PC-3 (cell line): ENCODE measurements at regions not wholly inside any gene's neighbourhood (a gene's known extent, or its start where the extent isn't known, plus 50 kb on each side); places are given as distances from the start of the nearest gene placed in this dataset.

Experiments
- ATAC-seq: fragments of 200-7000 bp; cut with Tn5 transposase; 2 replicates; pipeline ENCODE4 v1.9.1; 2020; ENCODE audit warnings: mild to moderate bottlenecking, moderate library complexity
- BruUV-seq: library from RNA; stranded (reverse); fragments of 400-500 nt; replicated peaks from 2 replicates; lab custom pipeline; 2021; lab: Mats Ljungman, UMichigan
- CTCF ChIA-PET: fragments of 300-600 bp; sonication (Branson Sonifier 250); formaldehyde crosslinking; loops from one replicate; lab custom pipeline; 2022; ENCODE audit warnings: antibody characterized with exemption; lab: Charles Lee
- POLR2A ChIA-PET: fragments of 300-600 bp; sonication (Branson Sonifier 250); formaldehyde crosslinking; loops from one replicate; lab custom pipeline; 2022; ENCODE audit warnings: antibody characterized with exemption; ENCODE audit not compliant: unreplicated experiment; lab: Charles Lee
- DNase-seq: peaks from one replicate; pipeline ENCODE4 v3.0.0-alpha.2; 2015
- H2AFZ ChIP-seq: fragments of 300-600 bp; sonication (generic); 2 replicates; pipeline ENCODE4 v1.6.0; 2016; ENCODE audit warnings: antibody characterized with exemption, low read length
- H3F3A ChIP-seq: fragments of 300-600 bp; sonication (generic); one replicate; pipeline ENCODE4 v1.6.0; 2017; ENCODE audit warnings: antibody characterized with exemption, low read length, control low read depth, mild to moderate bottlenecking; ENCODE audit not compliant: unreplicated experiment
- H3K27ac ChIP-seq: fragments of 300-600 bp; sonication (generic); 2 replicates; pipeline ENCODE4 v1.5.1; 2016; ENCODE audit warnings: mild to moderate bottlenecking, low read length
- H3K27me3 ChIP-seq: fragments of 300-600 bp; sonication (generic); 2 replicates; pipeline ENCODE4 v1.6.1; 2016; ENCODE audit warnings: low read length, mixed read lengths
- H3K36me3 ChIP-seq: fragments of 300-600 bp; sonication (generic); 2 replicates; pipeline ENCODE4 v1.6.1; 2016; ENCODE audit warnings: low read depth, mixed run types, low read length, mixed read lengths
- H3K4me1 ChIP-seq: fragments of 300-600 bp; sonication (generic); 2 replicates; pipeline ENCODE4 v1.5.1; 2016; ENCODE audit warnings: low read length; ENCODE audit not compliant: insufficient read depth
- H3K4me2 ChIP-seq: fragments of 300-600 bp; sonication (generic); 2 replicates; pipeline ENCODE4 v1.6.0; 2016; ENCODE audit warnings: low read length
- H3K4me3 ChIP-seq: fragments of 300-600 bp; sonication (generic); 2 replicates; pipeline ENCODE4 v1.5.1; 2016; ENCODE audit warnings: mild to moderate bottlenecking, low read length, mixed read lengths
- H3K79me2 ChIP-seq: fragments of 300-600 bp; sonication (generic); 2 replicates; pipeline ENCODE4 v1.6.1; 2017; ENCODE audit warnings: low read length, mixed read lengths
- H3K9ac ChIP-seq: fragments of 300-600 bp; sonication (generic); 2 replicates; pipeline ENCODE4 v1.6.0; 2016; ENCODE audit warnings: mild to moderate bottlenecking, low read length
- H3K9me2 ChIP-seq: fragments of 300-600 bp; sonication (generic); replicated peaks from 2 replicates; pipeline ENCODE4 v1.6.1; 2016; ENCODE audit warnings: mixed run types, low read length, mixed read lengths
- H3K9me3 ChIP-seq: fragments of 300-600 bp; sonication (generic); 2 replicates; pipeline ENCODE4 v1.6.1; 2016; ENCODE audit warnings: low read length, mixed read lengths
- H4K20me1 ChIP-seq: fragments of 300-600 bp; sonication (generic); 2 replicates; pipeline ENCODE4 v1.6.1; 2016; ENCODE audit warnings: low read length, mixed read lengths
- CTCF ChIP-seq: fragments of 300-600 bp; sonication (generic); conservative IDR thresholded peaks from 2 replicates; pipeline ENCODE4 v1.5.1; 2017; ENCODE audit warnings: antibody characterized with exemption, low read depth, mild to moderate bottlenecking, low read length
- EZH2 ChIP-seq: fragments of 300-600 bp; sonication (generic); IDR thresholded peaks from one replicate; pipeline ENCODE4 v1.6.1; 2017; ENCODE audit warnings: antibody characterized with exemption, mild to moderate bottlenecking, low read length; ENCODE audit not compliant: unreplicated experiment
- EZH2phosphoT487 ChIP-seq: fragments of 300-600 bp; sonication (generic); IDR thresholded peaks from 2 replicates; pipeline ENCODE4 v1.6.1; 2018; ENCODE audit warnings: mild to moderate bottlenecking, antibody characterized with exemption, low read length, borderline replicate concordance
- intact Hi-C: fragments of 100-400 bp; cut with micrococcal nuclease; formaldehyde crosslinking; loops from 2 replicates; pipeline ENCODE4 v1.9.0; 2023

GRCh38 chr13:53204598-53204997, 176.0 kb downstream of the OLFM4 start:
- Histone ChIP-seq H2AFZ (no peak overlapping the region), H3K4me3 (no peak overlapping the region), H3K79me2 (no peaks in the 10 kb centered on the region), H3K9me2 (no peaks in the 10 kb centered on the region), H3K4me2 (no peak overlapping the region), H3K36me3 (no peaks in the 10 kb centered on the region), H3K4me1 (no peaks in the 10 kb centered on the region), H3K27me3 (no peaks in the 10 kb centered on the region), H3K9me3 (no peaks in the 10 kb centered on the region), H3K9ac (no peak overlapping the region), H3K27ac (no peak overlapping the region), H3F3A (no peaks in the 10 kb centered on the region), H4K20me1 (no peaks in the 10 kb centered on the region)
- POLR2A ChIA-PET: no interaction called here
- DNase-seq: no peak
- BruUV-seq: no TSS peak
- intact Hi-C loops: no loop called here
- CTCF ChIA-PET: no interaction called here
- no peak for ATAC-seq
- TF ChIP-seq EZH2phosphoT487: no peak
- no peak for TF ChIP-seq CTCF
- TF ChIP-seq EZH2: no peak

- Histone ChIP-seq H4K20me1 (no peaks in the 10 kb centered on the region), H3K9me3 (no peaks in the 10 kb centered on the region), H3K9me2 (no peaks in the 10 kb centered on the region), H3K27ac (no peak overlapping the region), H3K27me3 (no peaks in the 10 kb centered on the region), H3K36me3 (no peaks in the 10 kb centered on the region), H3K4me2 (no peak overlapping the region), H3F3A (no peaks in the 10 kb centered on the region), H2AFZ (no peak overlapping the region), H3K4me3 (no peak overlapping the region), H3K4me1 (no peaks in the 10 kb centered on the region), H3K79me2 (no peaks in the 10 kb centered on the region), H3K9ac (no peak overlapping the region)
- ATAC-seq (no peak), DNase-seq (peak; percentile 4)
- POLR2A ChIA-PET: no interaction called here
- CTCF ChIA-PET: no interaction called here
- no peak for TF ChIP-seq EZH2phosphoT487
- TF ChIP-seq CTCF: peak; percentile 36; the same call in 1 of the 2 replicates
- intact Hi-C loops: no loop called here
- no TSS peak for BruUV-seq
Measured at GRCh38 chr13:53206455-53206854, 177.8 kb downstream of the OLFM4 start.

GRCh38 chr13:53207556-53207955, 178.9 kb downstream of the OLFM4 start:
- H2AFZ ChIP-seq: no peak overlapping the region
- POLR2A ChIA-PET: no interaction called here
- H3K4me3 ChIP-seq: no peak overlapping the region
- H3K4me2 ChIP-seq: no peak overlapping the region
- H3F3A ChIP-seq: no peaks in the 10 kb centered on the region
- CTCF ChIA-PET: no interaction called here
- no peaks in the 10 kb centered on the region for H3K36me3 ChIP-seq
- TF ChIP-seq EZH2phosphoT487 (no peak), CTCF (no peak), EZH2 (no peak)
- ATAC-seq (no peak), DNase-seq (no peak)
- no peaks in the 10 kb centered on the region for H3K9me2 ChIP-seq
- H3K79me2 ChIP-seq: no peaks in the 10 kb centered on the region
- no peak overlapping the region for H3K9ac ChIP-seq
- no TSS peak for BruUV-seq
- H3K9me3 ChIP-seq: no peaks in the 10 kb centered on the region
- intact Hi-C loops: no loop called here
- H3K27me3 ChIP-seq: no peaks in the 10 kb centered on the region
- H3K27ac ChIP-seq: no peak overlapping the region
- H3K4me1 ChIP-seq: no peaks in the 10 kb centered on the region
- H4K20me1 ChIP-seq: no peaks in the 10 kb centered on the region
